GM21360 (cell line): ENCODE measurements at regions not wholly inside any gene's neighbourhood (a gene's known extent, or its start where the extent isn't known, plus 50 kb on each side); places are given as distances from the start of the nearest gene placed in this dataset.
"Not testable (repeated sequence)": the region's sequence is repeated elsewhere in the genome, so short reads cannot be mapped to it uniquely, and the experiment has no call there.

Source experiments
- ATAC-seq: cut with Tn5 transposase; IDR thresholded peaks from one replicate; pipeline ENCODE4 v1.9.1; 2021; ENCODE audit warnings: mild to moderate bottlenecking, moderate library complexity; ENCODE audit not compliant: unreplicated experiment

DNA sequence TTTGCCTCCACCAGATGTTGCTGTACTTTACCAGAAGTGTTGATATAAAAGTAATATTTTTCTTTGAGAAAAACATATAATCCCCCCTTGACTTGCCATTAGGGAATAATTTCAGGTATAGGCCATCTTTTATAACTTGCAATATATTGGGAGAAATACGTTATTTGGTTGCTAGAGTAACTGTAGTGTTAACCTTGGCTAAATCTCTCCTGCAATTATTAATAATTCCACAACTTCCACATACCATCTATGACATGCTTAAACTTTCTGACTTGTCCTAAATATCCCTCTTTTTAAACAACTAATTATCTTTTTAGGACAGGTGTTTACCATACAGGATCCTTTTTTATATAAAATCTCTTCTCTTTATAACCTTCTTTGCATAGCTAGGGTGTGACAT, 1048.2 kb downstream of the SLC16A7 start:
- no peak for ATAC-seq

DNA sequence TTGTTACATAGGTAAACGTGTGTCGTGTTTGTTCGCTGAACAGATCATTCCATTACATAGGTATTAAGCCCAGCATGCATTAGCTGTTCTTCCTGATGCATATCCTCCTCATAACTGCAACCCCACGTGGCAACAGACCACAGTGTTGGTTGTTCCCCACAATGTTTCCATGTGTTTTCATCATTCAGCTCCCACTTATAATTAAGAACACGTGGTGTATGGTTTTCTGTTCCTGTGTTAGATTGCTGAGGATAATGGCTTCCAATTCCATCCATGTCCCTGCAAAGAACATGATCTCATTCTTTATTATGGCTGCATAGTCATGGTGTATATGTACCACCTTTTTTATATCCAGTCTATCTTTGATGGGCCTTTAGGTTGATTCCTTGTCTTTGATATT, 1071.1 kb downstream of the SLC16A7 start:
- ATAC-seq: no peak

- ATAC-seq: no peak
Measured at GRCh38 chr12:60672949-60673348, 1077.1 kb downstream of the SLC16A7 start.

DNA sequence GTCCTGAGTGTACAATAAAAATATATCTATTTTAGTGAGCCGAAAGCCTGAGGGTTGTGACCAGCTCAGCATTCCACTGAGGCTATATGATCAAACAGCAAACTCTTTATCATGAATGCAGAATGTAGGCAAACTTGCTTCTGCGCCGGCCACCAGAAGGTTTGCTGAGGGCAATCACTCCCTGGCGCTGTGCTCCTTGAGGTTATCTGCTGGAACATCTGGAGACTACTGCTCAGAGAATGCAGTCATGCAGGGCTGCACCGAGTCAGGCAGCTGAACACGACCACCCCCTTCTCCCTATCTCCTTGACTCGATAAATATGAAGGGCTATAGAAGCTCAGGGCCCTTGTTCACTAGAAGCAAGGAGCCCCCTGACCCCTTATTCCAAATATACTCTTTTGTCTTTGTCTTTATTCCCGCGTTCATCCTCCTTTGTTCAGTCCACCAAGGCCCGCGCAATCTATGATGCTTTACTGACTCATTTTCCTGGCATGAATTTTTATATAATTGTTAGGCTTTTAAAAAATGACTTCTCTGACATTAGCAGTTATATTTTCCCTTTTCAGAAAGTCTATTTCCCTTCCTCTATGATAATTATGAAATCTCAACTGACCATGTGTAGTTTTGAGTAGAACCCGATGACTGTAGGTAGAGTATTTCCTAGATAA, 1089.3 kb downstream of the SLC16A7 start:
- no peak for ATAC-seq

DNA sequence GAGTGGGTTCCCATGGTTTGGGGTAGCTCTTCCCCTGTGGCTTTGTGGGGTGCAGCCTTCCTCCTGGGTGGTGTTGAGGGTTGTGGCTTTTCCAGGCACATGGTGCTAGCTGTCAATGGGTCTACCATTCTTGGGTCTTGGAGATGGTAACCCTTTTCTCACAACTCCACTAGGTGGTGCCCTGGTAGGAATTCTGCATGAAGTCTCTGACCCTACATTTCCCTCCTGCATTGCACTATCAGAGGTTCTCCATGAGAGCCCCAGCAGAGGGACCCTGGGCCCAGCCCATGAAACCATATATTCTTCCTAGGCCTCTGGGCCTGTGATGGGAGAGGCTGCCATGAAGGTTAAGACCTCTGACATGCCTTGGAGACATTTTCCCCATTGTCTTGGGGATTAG, 1093.3 kb downstream of the SLC16A7 start:
- no peak for ATAC-seq

DNA sequence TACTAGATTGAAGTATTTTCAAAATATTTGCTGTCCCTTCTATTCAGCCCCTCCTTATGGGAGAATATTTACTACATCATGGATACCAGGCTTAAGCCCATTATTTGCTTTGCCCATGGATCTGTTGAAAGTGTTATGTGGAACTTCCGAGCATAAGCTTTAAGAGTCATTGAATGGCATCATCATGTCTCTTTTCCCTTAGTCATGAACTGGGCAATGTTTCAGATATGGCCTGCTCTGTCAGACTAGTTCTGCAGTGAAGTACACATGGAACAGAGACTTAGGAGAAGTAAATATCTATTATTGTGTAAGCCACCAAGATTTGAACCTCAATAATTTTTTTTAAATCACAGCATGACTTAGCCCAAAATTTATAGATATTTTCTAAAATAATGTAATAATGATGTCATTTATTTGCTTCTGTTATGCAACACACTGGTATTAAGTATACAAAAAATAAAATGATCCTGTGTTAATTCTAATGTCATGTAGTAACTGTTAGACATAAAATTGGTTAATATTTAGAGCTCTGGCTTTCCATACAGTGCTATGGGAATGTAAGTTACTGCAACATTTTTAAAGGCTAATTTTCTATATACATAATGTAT, 1097.3 kb downstream of the SLC16A7 start:
- no peak for ATAC-seq

GRCh38 chr12:60704171-60704914, 1108.5 kb downstream of the SLC16A7 start:
- ATAC-seq: no peak

DNA sequence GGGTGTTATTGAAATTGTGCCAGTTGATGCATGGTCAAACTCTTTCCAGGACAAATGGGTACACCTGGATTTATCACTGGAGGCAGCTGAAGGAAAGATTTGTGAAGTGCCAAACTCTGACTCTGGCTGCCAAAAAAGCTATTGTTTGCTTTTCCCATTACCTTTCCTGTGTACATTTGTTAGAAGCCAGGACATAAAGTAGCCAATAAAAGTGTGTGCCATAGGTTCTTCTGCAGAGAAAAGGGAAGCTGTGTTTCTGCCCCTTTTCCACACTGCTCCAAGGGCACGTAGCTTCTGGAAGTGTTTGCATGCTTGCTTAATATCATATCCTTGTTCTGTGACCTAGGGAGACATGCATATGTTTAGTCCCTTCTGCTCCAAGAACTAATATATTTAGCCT, 1114.4 kb downstream of the SLC16A7 start:
- ATAC-seq: no peak

DNA sequence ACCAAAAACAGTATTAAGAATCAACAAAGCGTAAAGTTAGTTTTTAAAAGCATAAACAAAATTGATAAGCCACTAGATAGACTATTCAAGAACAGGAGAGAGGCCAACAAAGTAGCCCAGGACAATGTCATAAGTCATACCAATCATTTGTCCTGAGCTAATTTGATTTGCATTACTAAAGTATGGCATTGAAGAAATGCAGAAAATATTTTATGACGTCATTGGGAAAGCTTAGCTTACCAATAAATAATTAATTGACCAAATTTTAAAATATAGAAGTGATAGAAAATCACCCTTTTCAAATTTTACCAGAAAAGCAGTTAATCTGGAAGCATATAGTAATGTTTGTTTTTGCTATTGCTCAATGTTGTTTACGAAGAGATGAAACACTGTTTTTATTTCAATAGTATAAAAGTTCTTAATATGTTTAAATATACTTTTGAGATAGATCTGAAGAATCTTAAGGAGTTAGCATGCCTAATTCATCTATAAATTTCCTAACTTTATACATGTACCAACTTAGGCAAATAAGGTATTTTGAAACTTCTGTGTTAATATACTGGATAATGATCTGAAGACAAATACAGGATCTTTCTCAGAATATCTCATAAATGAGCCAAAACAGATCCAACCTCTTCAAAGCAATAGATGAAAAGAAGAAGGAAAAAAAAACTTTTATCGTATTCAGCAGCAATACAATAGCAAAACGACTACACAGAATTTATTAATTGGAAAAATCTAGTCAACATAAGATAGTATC, 1118.5 kb downstream of the SLC16A7 start:
- no peak for ATAC-seq

- ATAC-seq: no peak
Measured at GRCh38 chr12:60724475-60724874, 1128.6 kb downstream of the SLC16A7 start.

DNA sequence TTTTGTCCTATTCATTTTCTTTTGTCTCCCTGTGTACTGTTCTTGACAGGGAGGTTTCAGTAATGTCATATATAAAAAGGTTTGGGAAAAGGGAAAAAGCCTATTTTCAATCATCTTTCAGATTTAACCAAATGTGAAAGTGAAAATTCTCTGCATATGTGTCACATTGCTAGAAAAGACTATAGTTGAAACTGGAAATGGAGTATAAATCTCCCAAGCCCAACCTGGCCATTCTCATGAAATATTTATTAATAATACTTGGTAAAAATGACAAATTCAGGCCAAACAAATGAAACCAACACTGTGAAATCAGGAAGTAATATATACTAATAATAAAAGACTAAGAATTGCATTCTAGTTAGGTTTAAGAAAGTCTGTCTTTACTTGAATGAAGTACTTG, 1129.2 kb downstream of the SLC16A7 start:
- ATAC-seq: no peak

GRCh38 chr12:60752589-60752988, 1156.8 kb downstream of the SLC16A7 start:
- no peak for ATAC-seq

DNA sequence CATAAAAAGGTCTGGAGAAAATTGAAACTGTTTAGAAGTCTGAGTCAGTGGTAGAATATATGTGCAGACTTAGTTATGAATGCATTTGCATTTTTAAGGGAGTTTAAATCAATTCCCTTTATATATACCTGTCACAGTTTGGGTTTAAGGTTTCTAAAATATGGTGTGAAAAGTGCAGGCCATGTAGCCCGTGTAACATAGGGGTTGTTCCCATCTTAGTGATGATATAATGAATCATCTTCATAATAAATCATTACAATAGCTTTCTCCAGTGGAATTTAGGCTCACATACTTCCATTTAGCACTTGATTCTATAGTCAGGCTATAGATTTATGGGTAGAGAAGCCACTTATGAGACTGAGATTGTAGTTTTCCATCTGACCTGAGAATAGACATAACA, 1162.4 kb downstream of the SLC16A7 start:
- no peak for ATAC-seq

DNA sequence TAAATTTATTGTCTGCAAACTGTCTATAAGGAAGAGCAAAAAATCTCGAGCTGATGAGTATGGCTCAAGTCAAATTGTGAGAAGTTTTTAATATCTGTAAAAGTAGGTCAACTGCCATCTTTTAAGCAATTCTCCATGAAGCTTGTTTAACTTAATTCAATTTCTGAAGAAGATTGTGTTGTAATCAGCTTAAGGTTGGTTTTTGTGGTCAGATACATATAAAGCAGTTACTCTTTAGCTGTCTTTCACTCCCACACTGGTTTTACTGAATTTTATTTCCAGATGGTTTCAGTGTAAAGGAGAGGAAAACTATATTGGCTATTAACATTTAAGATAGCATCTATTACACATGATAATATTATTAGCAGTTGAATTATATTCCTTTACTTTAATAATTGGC, 1165.1 kb downstream of the SLC16A7 start:
- no peak for ATAC-seq

DNA sequence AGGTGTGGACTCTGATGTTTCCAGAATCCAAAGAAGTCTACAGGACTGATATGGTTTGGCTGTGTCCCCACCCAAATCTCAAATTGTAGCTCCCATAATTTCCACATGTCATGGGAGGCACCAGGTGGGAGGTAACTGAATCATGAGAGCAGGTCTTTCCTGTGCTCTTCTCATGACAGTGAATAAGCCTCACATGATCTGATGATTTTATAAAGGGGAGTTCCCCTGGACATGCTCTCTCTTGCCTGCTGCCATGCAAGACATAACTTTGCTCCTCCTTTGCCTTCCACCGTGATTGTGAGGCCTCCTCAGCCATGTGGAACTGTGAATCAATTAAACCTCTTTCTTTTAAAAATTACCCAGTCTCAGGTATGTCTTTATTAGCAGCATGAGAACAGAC, 1205.3 kb downstream of the SLC16A7 start:
- not testable (repeated sequence) for ATAC-seq

GRCh38 chr12:60803147-60803546, 1207.3 kb downstream of the SLC16A7 start:
- ATAC-seq: no peak

- ATAC-seq: no peak
Measured at GRCh38 chr12:60805364-60805763, 1209.5 kb downstream of the SLC16A7 start.

DNA sequence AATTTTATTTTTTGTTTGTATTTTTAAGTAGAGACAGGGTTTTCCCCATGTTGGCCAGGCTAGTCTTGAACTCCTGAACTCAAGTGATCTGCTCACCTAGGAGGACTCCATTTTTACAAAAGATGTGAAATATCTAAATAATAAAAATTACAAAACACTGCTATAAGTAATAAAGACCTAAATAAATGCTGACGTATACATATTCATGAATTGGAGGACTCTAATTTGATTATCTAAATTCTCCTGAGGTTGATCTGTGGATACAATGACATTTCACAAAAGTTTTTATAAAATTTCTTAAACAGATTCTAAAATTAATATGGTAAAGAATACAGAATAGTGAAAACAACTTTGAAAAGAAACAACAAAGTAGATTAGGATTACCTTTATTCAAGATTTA, 1224.0 kb downstream of the SLC16A7 start:
- no peak for ATAC-seq

DNA sequence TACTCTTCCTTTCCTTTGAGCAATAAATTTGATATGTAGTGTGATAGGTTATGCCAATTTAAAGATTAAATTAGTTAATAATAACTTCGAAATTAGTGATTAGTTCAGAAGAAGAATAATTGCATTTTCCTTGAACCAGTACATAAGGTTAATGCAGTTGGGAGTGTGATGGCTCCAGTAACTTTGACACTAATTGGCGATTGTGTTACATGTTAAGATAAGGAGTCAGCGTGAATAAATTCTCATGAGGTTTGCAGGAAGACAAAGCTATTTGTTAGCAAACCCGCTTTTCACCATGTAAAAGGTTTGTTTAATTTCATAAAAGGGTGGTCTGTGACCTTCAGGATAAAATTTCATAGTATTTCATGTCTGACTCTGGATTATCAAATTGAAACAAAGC, 1226.8 kb downstream of the SLC16A7 start:
- no peak for ATAC-seq

DNA sequence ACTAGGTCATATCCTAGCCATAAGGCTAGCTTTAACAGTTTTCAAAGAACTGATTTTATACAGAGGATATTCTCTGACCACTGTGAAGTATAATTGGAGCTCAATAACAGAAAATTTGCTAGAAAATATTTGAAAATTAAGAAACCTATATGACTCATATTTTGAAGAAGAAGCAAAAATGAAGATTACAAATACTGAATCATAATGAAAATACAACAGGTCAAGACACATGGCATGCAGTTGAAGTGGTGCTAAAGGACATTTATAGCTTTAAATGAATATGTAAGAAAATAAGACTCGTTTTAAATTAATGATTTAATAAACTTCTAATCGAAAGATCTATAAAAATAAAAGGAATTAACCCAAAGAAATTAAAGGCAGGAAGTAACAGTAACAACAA, 1234.6 kb downstream of the SLC16A7 start:
- ATAC-seq: no peak

- no peak for ATAC-seq
Measured at GRCh38 chr12:60832290-60832689, 1236.5 kb downstream of the SLC16A7 start.

DNA sequence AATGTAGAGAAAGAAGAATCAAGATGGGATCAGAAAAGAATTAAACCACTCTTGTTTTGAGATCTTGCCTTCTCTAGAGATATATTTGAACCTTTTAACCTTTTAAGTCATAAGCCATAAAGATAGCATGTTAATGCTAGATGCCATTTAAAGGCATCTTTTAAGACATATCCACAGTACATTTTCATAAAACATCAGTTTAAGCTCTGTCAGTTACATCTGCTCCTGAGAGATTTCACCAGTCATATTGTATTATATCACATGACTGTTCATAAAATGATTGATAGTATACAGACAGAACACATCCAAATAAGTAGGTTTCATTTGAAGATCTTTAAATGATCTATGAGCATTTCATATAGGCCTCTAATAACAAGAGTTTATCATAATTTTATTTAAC, 1238.5 kb downstream of the SLC16A7 start:
- no peak for ATAC-seq
